Panc1 (cell line): ENCODE measurements at regions not wholly inside any gene's neighbourhood (a gene's known extent, or its start where the extent isn't known, plus 50 kb on each side); places are given as distances from the start of the nearest gene placed in this dataset.

Experiments
- REST ChIP-seq, 2 experiments: IDR thresholded peaks; 2 replicates each; pipeline ENCODE4 v1.6.1; 2011 to 2012; ENCODE audit warnings: low read depth in 2 of 2, control low read depth in 1 of 2, low read length in 1 of 2, mild to moderate bottlenecking in 1 of 2, moderate library complexity in 1 of 2; ENCODE audit not compliant: insufficient read depth in 1 of 2
- SIN3A ChIP-seq: IDR thresholded peaks from 2 replicates; pipeline ENCODE4 v1.6.1; 2012; ENCODE audit warnings: low read depth, mild to moderate bottlenecking, low read length, moderate library complexity, borderline replicate concordance; ENCODE audit not compliant: insufficient read depth
- TF ChIP-seq, protein P1 (sequence below): fragments of 450-650 bp; IDR thresholded peaks from 2 replicates; pipeline ENCODE4 v1.5.1; 2017; ENCODE audit warnings: mild to moderate bottlenecking

GRCh38 chr17:31650756-31651520, 208.1 kb downstream of the COPRS start:
- TF ChIP-seq, protein P1, sequence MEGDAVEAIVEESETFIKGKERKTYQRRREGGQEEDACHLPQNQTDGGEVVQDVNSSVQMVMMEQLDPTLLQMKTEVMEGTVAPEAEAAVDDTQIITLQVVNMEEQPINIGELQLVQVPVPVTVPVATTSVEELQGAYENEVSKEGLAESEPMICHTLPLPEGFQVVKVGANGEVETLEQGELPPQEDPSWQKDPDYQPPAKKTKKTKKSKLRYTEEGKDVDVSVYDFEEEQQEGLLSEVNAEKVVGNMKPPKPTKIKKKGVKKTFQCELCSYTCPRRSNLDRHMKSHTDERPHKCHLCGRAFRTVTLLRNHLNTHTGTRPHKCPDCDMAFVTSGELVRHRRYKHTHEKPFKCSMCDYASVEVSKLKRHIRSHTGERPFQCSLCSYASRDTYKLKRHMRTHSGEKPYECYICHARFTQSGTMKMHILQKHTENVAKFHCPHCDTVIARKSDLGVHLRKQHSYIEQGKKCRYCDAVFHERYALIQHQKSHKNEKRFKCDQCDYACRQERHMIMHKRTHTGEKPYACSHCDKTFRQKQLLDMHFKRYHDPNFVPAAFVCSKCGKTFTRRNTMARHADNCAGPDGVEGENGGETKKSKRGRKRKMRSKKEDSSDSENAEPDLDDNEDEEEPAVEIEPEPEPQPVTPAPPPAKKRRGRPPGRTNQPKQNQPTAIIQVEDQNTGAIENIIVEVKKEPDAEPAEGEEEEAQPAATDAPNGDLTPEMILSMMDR = no peak
- no peak for TF ChIP-seq REST (IDR thresholded peaks at IDR 0.05; ENCODE audit: insufficient read depth in 1 of 2, low read depth in 2 of 2, low read length in 1 of 2)
- TF ChIP-seq SIN3A = no peak
